Spleen (tissue), 7 donors: ENCODE measurements at regions not wholly inside any gene's neighbourhood (a gene's known extent, or its start where the extent isn't known, plus 50 kb on each side); places are given as distances from the start of the nearest gene placed in this dataset.

Experiments
- POLR2A ChIP-seq, 3 donors: fragments of 450-650 bp; IDR thresholded peaks; one replicate each; pipeline ENCODE4 v1.5.1; 2017; ENCODE audit warnings: antibody characterized with exemption in 3 of 3, mild to moderate bottlenecking in 1 of 3
- POLR2AphosphoS5 ChIP-seq, 3 donors: sonication (generic); formaldehyde crosslinking; IDR thresholded peaks; one replicate each; pipeline ENCODE4 v1.5.1; 2017; ENCODE audit warnings: antibody characterized with exemption in 3 of 3
- TF ChIP-seq, protein P1 (sequence below), 11 experiments: fragments of 200-600 bp in 7 of 11; fragments of 450-650 bp in 4 of 11; sonication (generic) in 4 of 11; IDR thresholded peaks in 8 of 11; conservative IDR thresholded peaks in 3 of 11; 1 replicate in 7 of 11; 2 replicates in 4 of 11; pipeline versions ENCODE4 v1.4.0 to v1.8.0; 2016 to 2021; ENCODE audit warnings: antibody characterized with exemption in 11 of 11, inconsistent platforms in 4 of 11, mild to moderate bottlenecking in 1 of 11
- donor health status: DM: no; HTN: no; CAD: no; lungs with moderate emphysema.
- donor health status: DM: no; HTN: no; CAD: no.
- donor health status: DM: no; HTN: no; CAD: no.

DNA sequence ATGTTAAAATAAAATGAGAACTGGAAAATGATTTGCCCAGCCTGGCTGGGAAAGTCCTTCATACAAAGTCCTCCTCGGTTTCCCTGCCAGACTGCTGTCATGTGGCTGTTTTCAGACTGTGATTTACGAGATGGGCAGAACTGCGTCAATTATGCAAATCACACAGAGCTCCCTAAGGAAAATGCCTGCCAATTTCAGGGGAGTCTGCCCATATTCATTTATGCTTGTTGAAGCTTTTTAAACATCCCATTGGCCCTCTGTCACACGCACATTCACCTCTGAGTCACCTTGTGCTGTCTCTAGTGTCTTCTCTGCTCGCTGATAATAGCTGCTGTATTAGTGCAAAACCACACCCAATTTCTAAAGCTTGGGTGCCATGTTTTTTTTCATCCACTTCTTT is 81.7 kb upstream of the FAM20A start:
- TF ChIP-seq POLR2A (IDR thresholded peaks at IDR 0.05) (no peak), POLR2AphosphoS5 (IDR thresholded peaks at IDR 0.05) (no peak)
- TF ChIP-seq, protein P1, sequence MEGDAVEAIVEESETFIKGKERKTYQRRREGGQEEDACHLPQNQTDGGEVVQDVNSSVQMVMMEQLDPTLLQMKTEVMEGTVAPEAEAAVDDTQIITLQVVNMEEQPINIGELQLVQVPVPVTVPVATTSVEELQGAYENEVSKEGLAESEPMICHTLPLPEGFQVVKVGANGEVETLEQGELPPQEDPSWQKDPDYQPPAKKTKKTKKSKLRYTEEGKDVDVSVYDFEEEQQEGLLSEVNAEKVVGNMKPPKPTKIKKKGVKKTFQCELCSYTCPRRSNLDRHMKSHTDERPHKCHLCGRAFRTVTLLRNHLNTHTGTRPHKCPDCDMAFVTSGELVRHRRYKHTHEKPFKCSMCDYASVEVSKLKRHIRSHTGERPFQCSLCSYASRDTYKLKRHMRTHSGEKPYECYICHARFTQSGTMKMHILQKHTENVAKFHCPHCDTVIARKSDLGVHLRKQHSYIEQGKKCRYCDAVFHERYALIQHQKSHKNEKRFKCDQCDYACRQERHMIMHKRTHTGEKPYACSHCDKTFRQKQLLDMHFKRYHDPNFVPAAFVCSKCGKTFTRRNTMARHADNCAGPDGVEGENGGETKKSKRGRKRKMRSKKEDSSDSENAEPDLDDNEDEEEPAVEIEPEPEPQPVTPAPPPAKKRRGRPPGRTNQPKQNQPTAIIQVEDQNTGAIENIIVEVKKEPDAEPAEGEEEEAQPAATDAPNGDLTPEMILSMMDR (IDR thresholded peaks at IDR 0.05 in 8 of 11, conservative IDR thresholded peaks at IDR 0.05 in 3 of 11): no peak
